NB4 (cell line): ENCODE measurements at regions not wholly inside any gene's neighbourhood (a gene's known extent, or its start where the extent isn't known, plus 50 kb on each side); places are given as distances from the start of the nearest gene placed in this dataset.

Source experiments
- DNase-seq: peaks from one replicate; pipeline ENCODE4 v3.0.0; 2010; ENCODE audit warnings: low read depth
- H3K4me3 ChIP-seq: one replicate; pipeline ENCODE4 v1.5.1; 2011; ENCODE audit warnings: mild to moderate bottlenecking, low read depth, low read length, moderate library complexity
- MYC ChIP-seq: IDR thresholded peaks from 2 replicates; pipeline ENCODE4 v1.6.1; 2011; ENCODE audit warnings: low read depth, low read length
- POLR2A ChIP-seq: IDR thresholded peaks from 2 replicates; pipeline ENCODE4 v1.6.1; 2011; ENCODE audit warnings: mild to moderate bottlenecking; ENCODE audit not compliant: insufficient read length; ENCODE audit errors: extremely low read depth
- TF ChIP-seq, protein P1 (sequence below): IDR thresholded peaks from one replicate; pipeline ENCODE4 v1.5.1; 2012; ENCODE audit warnings: low read depth, low read length
- TF ChIP-seq, protein P2 (sequence below): IDR thresholded peaks from 2 replicates; pipeline ENCODE4 v1.6.1; 2011; ENCODE audit warnings: low read depth, low read length

DNA sequence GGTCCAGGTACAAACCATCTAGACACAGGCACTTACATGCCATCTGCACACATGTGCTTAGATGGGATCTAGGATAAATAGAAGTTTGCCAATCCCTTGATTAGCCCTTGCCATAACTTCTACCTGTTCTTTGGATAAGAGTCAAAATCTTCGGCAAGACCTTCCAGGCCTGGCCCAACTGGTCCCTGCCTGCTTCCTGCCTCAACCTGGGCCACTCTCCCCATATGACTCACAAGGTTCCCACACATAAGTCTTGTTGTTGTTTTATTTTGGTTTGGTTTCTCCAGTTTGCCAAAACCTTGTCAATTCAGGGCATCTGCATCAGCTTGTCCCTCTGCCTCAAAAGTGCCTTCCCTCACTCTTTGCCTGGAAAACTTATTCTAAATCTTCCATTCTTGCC lies 95.3 kb upstream of the XYLT1 start:
- DNase-seq, result no peak
- H3K4me3 ChIP-seq, result no peak overlapping the region
- TF ChIP-seq MYC, result no peak
- TF ChIP-seq POLR2A, result no peak
- TF ChIP-seq, protein P1, sequence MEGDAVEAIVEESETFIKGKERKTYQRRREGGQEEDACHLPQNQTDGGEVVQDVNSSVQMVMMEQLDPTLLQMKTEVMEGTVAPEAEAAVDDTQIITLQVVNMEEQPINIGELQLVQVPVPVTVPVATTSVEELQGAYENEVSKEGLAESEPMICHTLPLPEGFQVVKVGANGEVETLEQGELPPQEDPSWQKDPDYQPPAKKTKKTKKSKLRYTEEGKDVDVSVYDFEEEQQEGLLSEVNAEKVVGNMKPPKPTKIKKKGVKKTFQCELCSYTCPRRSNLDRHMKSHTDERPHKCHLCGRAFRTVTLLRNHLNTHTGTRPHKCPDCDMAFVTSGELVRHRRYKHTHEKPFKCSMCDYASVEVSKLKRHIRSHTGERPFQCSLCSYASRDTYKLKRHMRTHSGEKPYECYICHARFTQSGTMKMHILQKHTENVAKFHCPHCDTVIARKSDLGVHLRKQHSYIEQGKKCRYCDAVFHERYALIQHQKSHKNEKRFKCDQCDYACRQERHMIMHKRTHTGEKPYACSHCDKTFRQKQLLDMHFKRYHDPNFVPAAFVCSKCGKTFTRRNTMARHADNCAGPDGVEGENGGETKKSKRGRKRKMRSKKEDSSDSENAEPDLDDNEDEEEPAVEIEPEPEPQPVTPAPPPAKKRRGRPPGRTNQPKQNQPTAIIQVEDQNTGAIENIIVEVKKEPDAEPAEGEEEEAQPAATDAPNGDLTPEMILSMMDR, result no peak
- TF ChIP-seq, protein P2, sequence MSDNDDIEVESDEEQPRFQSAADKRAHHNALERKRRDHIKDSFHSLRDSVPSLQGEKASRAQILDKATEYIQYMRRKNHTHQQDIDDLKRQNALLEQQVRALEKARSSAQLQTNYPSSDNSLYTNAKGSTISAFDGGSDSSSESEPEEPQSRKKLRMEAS, result no peak

DNA sequence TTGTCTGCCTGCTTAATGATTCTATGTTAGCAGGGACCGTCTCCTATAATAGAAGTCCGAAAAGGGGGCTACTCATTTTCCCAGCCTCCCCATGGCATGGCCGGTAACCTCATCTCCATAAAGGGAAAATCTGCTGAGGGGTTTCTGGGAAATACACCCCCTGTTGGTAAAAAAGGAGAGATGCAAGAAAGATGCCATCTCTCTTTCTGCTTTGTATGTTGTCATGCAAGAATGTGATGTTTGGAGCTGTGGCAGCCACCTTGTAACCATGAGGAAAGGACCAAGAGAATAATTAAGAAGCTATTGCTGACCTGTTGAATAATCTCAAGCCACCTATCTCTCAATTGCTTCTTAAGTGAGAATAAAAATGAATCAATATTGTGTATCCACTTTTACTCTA lies 94.8 kb upstream of the XYLT1 start:
- TF ChIP-seq, protein P1, result peak; percentile 22
- TF ChIP-seq MYC, result no peak
- TF ChIP-seq, protein P2, result no peak
- no peak for TF ChIP-seq POLR2A
- no peak for DNase-seq
- H3K4me3 ChIP-seq, result no peak overlapping the region

DNA sequence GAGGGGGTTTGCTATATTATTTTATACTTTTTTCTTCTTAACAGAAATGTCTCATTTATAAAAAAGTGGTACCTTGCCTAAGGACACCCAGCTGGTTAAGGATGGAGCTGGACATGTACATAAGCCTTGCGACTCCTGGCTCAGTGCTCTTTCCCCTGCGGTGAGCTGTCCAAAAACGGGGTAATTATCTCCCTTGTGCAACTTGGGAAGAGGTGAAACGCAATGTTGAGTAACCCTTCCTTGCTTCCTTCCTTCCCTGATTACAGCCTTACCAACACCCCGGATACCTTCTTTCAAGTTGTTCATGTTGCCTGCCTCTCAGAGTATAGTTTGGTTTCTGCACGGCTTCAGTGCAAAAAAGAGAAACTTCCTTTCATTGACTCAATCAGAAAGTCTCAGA lies 94.1 kb upstream of the XYLT1 start:
- peak; percentile 1 for DNase-seq
- no peak overlapping the region for H3K4me3 ChIP-seq
- TF ChIP-seq MYC (no peak), POLR2A (no peak)
- TF ChIP-seq, protein P1, result no peak
- TF ChIP-seq, protein P2, result no peak

DNA sequence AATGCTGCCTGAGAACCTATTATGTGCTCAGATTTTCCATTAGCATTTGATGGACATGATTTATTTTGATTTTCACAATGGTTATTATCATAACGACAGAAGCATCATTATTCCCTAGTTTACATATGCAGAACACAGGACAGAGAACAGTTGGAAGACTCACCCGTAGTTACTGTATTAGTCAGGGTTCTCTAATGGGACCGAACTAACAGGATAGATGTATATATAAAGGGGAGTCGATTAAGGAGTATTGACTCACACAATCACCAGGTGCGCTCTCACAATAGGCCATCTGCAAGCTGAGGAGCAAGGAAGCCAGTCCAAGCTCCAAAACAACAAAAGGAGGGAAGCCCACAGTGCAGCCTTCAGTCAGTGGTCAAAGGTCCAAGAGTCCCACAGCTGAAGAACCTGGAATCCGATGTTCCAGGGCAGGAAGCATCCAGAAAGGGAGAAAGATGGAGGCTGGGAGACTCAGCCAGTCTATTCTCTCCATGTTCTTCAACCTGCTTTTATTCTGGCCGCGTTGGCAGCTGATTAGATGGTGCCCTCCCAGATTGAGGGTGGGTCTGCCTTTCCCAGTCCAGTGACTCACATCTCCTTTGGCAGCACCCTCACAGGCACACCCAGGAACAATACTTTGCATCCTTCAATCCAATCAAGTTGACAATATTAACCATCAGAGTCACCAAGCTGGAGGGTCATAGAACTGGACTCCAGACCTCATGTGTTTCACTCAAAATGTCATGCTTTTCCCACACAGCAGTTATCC lies 92.7 kb upstream of the XYLT1 start:
- H3K4me3 ChIP-seq, result no peak overlapping the region
- TF ChIP-seq, protein P1, result no peak
- TF ChIP-seq POLR2A (no peak), MYC (no peak)
- TF ChIP-seq, protein P2, result no peak
- DNase-seq, result no peak

DNA sequence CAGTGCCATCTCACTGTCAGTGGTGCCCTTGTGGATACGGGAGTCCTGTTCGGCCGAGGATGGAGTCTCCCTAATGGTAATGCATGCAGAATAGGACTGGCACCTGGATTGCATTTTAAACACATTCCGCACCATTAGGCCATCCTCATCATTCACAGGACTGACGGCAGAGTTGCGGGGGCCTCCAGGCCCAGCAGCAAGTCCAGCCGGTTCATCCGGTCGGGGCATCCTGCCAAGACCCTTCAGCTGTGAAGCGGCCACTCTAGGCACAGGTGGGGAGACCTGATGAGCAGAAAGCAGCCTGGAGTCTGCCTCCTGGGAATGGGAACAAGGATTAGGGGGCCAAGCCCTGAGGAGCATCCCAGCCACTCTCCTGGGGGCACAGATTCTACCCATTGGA lies 90.3 kb upstream of the XYLT1 start:
- DNase-seq, result no peak
- H3K4me3 ChIP-seq, result no peak overlapping the region
- TF ChIP-seq MYC, result no peak
- TF ChIP-seq, protein P2, result no peak
- TF ChIP-seq, protein P1, result no peak
- TF ChIP-seq POLR2A, result no peak
